Keratinocyte (primary cell): ENCODE measurements at regions not wholly inside any gene's neighbourhood (a gene's known extent, or its start where the extent isn't known, plus 50 kb on each side); places are given as distances from the start of the nearest gene placed in this dataset.

ENCODE experiments used
- DNase-seq: peaks from one replicate; pipeline ENCODE4 v3.0.0-alpha.2; 2011; ENCODE audit warnings: low read depth, missing footprints, low spot score
- FAIRE-seq: peaks from 2 replicates; lab custom pipeline; 2011; peaks lifted over from hg19 to GRCh38; lab: Jason Lieb, UNC
- H2AFZ ChIP-seq: 2 replicates; pipeline ENCODE4 v1.6.0; 2012; ENCODE audit warnings: low read length, control low read depth, inconsistent platforms; ENCODE audit not compliant: control insufficient read depth
- H3K27ac ChIP-seq: 2 replicates; pipeline ENCODE4 v1.5.1; 2011; ENCODE audit warnings: low read length; ENCODE audit not compliant: control insufficient read depth, insufficient read depth
- H3K27me3 ChIP-seq: 3 replicates; pipeline ENCODE4 v1.6.0; 2011; ENCODE audit warnings: low read length; ENCODE audit not compliant: control insufficient read depth, insufficient read depth; ENCODE audit errors: extremely low read depth
- H3K36me3 ChIP-seq, 2 experiments: 2 replicates in 1 of 2; 3 replicates in 1 of 2; pipeline ENCODE4 v1.5.1; 2011; ENCODE audit warnings: low read length in 2 of 2, mild to moderate bottlenecking in 1 of 2; ENCODE audit not compliant: control insufficient read depth in 2 of 2, insufficient read depth in 2 of 2; ENCODE audit errors: extremely low read depth in 1 of 2
- H3K4me1 ChIP-seq: 3 replicates; pipeline ENCODE4 v1.5.1; 2011; ENCODE audit warnings: low read length; ENCODE audit not compliant: control insufficient read depth, insufficient read depth; ENCODE audit errors: extremely low read depth
- H3K4me2 ChIP-seq: 3 replicates; pipeline ENCODE4 v1.6.0; 2011; ENCODE audit warnings: low read depth, low read length; ENCODE audit not compliant: control insufficient read depth, insufficient read depth; ENCODE audit errors: extremely low read depth
- H3K4me3 ChIP-seq, 3 experiments: fragments of 200-600 bp in 1 of 3; sonication (generic) in 1 of 3; 2 replicates in 2 of 3; 3 replicates in 1 of 3; pipeline ENCODE4 v1.5.1; 2011 to 2016; ENCODE audit warnings: low read length in 3 of 3, mild to moderate bottlenecking in 3 of 3, control low read depth in 2 of 3, inconsistent platforms in 1 of 3, low read depth in 1 of 3, mixed read lengths in 1 of 3, mixed run types in 1 of 3, moderate library complexity in 1 of 3; ENCODE audit not compliant: control insufficient read depth in 2 of 3, insufficient read depth in 2 of 3; ENCODE audit errors: extremely low read depth in 1 of 3
- H3K79me2 ChIP-seq: 2 replicates; pipeline ENCODE4 v1.6.0; 2012; ENCODE audit warnings: low read length; ENCODE audit not compliant: control insufficient read depth, insufficient read depth
- H3K9ac ChIP-seq: 3 replicates; pipeline ENCODE4 v1.6.0; 2011; ENCODE audit warnings: low read length; ENCODE audit not compliant: control insufficient read depth, insufficient read depth; ENCODE audit errors: extremely low read depth
- H3K9me1 ChIP-seq: 3 replicates; pipeline ENCODE4 v1.6.0; 2011; ENCODE audit warnings: low read length; ENCODE audit not compliant: control insufficient read depth, insufficient read depth; ENCODE audit errors: extremely low read depth
- H3K9me3 ChIP-seq: 2 replicates; pipeline ENCODE4 v1.5.1; 2012; ENCODE audit warnings: low read depth, low read length; ENCODE audit not compliant: control insufficient read depth
- H4K20me1 ChIP-seq: 3 replicates; pipeline ENCODE4 v1.6.0; 2011; ENCODE audit warnings: low read length; ENCODE audit not compliant: control insufficient read depth, insufficient read depth; ENCODE audit errors: extremely low read depth
- CTCF ChIP-seq, 3 experiments: IDR thresholded peaks in 1 of 3; conservative IDR thresholded peaks in 1 of 3; optimal IDR thresholded peaks in 1 of 3; 2 replicates in 2 of 3; 3 replicates in 1 of 3; pipeline versions ENCODE3 to v1.5.1; 2011; ENCODE audit warnings: low read length in 3 of 3, mild to moderate bottlenecking in 3 of 3, moderate library complexity in 2 of 3, control low read depth in 1 of 3, inconsistent platforms in 1 of 3; ENCODE audit not compliant: insufficient read depth in 2 of 3; ENCODE audit errors: extremely low read depth in 1 of 3
- EZH2 ChIP-seq: IDR thresholded peaks from one replicate; pipeline ENCODE4 v1.6.1; 2012; ENCODE audit warnings: inconsistent platforms, mild to moderate bottlenecking, low read length, moderate library complexity
- dilution Hi-C: fragments of 300-500 bp; cut with MboI; formaldehyde crosslinking; loops from one replicate; pipeline ENCODE4 v1.7.0; 2020; ENCODE audit warnings: low sequenced_read_pairs; ENCODE audit not compliant: extremely low pct_ligation_motif_present

- Histone ChIP-seq H3K79me2 (no peaks in the 10 kb centered on the region), H2AFZ (no peak overlapping the region), H3K9me1 (no peaks in the 10 kb centered on the region), H3K4me2 (no peak overlapping the region), H3K9ac (no peak overlapping the region), H3K36me3 (no peaks in the 10 kb centered on the region), H3K27me3 (no peaks in the 10 kb centered on the region), H3K27ac (no peak overlapping the region), H4K20me1 (no peaks in the 10 kb centered on the region), H3K9me3 (no peaks in the 10 kb centered on the region), H3K4me1 (no peaks in the 10 kb centered on the region), H3K4me3 (no peak overlapping the region)
- DNase-seq (no peak), FAIRE-seq (no peak)
- dilution Hi-C loops = no loop called here
- no peak for TF ChIP-seq CTCF (optimal IDR thresholded peaks at IDR 0.05 in 1 of 3, IDR thresholded peaks at IDR 0.05 in 1 of 3, conservative IDR thresholded peaks at IDR 0.05 in 1 of 3; ENCODE audit: extremely low read depth in 1 of 3, insufficient read depth in 2 of 3, low read length in 3 of 3)
- TF ChIP-seq EZH2 = no peak
Measured at GRCh38 chr11:91846002-91846401, 378.6 kb upstream of the FAT3 start.

- H3K9me1 ChIP-seq = no peaks in the 10 kb centered on the region
- no peak overlapping the region for H3K4me2 ChIP-seq
- H3K9me3 ChIP-seq = no peaks in the 10 kb centered on the region
- no peak for DNase-seq
- no peaks in the 10 kb centered on the region for H3K27me3 ChIP-seq
- no peaks in the 10 kb centered on the region for H4K20me1 ChIP-seq
- no peaks in the 10 kb centered on the region for H3K79me2 ChIP-seq
- FAIRE-seq = no peak
- H3K9ac ChIP-seq = no peak overlapping the region
- TF ChIP-seq EZH2 (no peak), CTCF (optimal IDR thresholded peaks at IDR 0.05 in 1 of 3, IDR thresholded peaks at IDR 0.05 in 1 of 3, conservative IDR thresholded peaks at IDR 0.05 in 1 of 3; ENCODE audit: extremely low read depth in 1 of 3, insufficient read depth in 2 of 3, low read length in 3 of 3) (no peak)
- no peaks in the 10 kb centered on the region for H3K4me1 ChIP-seq
- H3K36me3 ChIP-seq = no peaks in the 10 kb centered on the region
- no peak overlapping the region for H3K4me3 ChIP-seq
- dilution Hi-C loops = no loop called here
- no peak overlapping the region for H3K27ac ChIP-seq
- no peak overlapping the region for H2AFZ ChIP-seq
Measured at GRCh38 chr11:91840640-91841240, 383.9 kb upstream of the FAT3 start.
